CD4-positive, alpha-beta T cell (primary cell): ENCODE measurements at regions not wholly inside any gene's neighbourhood (a gene's known extent, or its start where the extent isn't known, plus 50 kb on each side); places are given as distances from the start of the nearest gene placed in this dataset.

Source experiments
- ATAC-seq: fragments of 200-7000 bp; cut with Tn5 transposase; one replicate; pipeline ENCODE4 v1.10.0; 2022; ENCODE audit warnings: mild to moderate bottlenecking; ENCODE audit not compliant: poor library complexity
- CTCF ChIA-PET: fragments of 350-600 bp; sonication (Branson Sonifier 250); formaldehyde crosslinking; loops from one replicate; lab custom pipeline; 2021; ENCODE audit warnings: antibody characterized with exemption, inconsistent platforms; lab: Charles Lee
- POLR2A ChIA-PET: fragments of 350-600 bp; sonication (Branson Sonifier 250); formaldehyde crosslinking; loops from one replicate; lab custom pipeline; 2021; ENCODE audit warnings: antibody characterized with exemption, inconsistent platforms; lab: Charles Lee
- DNase-seq, 14 experiments: peaks; one replicate each; pipeline ENCODE4 v3.0.0-alpha.2; 2013 to 2020; ENCODE audit warnings: mixed read lengths in 2 of 14
- H3K27ac ChIP-seq, 2 donors: one replicate each; pipeline versions ENCODE4 v1.5.1 to v1.7.0; 2013; ENCODE audit warnings: low read length in 2 of 2, low read depth in 1 of 2, mild to moderate bottlenecking in 1 of 2
- H3K27me3 ChIP-seq, 2 experiments: 1 replicate in 1 of 2; 2 replicates in 1 of 2; pipeline versions ENCODE4 v1.6.1 to v1.7.0; 2013; ENCODE audit warnings: low read length in 2 of 2, control low read depth in 1 of 2, mild to moderate bottlenecking in 1 of 2, moderate library complexity in 1 of 2; ENCODE audit not compliant: insufficient read depth in 2 of 2, control insufficient read depth in 1 of 2
- H3K36me3 ChIP-seq: one replicate; pipeline ENCODE4 v1.6.1; 2013; ENCODE audit warnings: low read length, control low read depth; ENCODE audit not compliant: insufficient read depth
- H3K4me1 ChIP-seq: one replicate; pipeline ENCODE4 v1.6.1; 2013; ENCODE audit warnings: low read length, control low read depth; ENCODE audit not compliant: insufficient read depth
- H3K4me3 ChIP-seq: one replicate; pipeline ENCODE4 v1.5.1; 2013; ENCODE audit warnings: mild to moderate bottlenecking, low read length, moderate library complexity
- H3K9me3 ChIP-seq, 2 experiments: 1 replicate in 1 of 2; 2 replicates in 1 of 2; pipeline versions ENCODE4 v1.6.1 to v1.7.0; 2013; ENCODE audit warnings: low read length in 2 of 2, mild to moderate bottlenecking in 2 of 2, control low read depth in 1 of 2, moderate library complexity in 1 of 2; ENCODE audit not compliant: control insufficient read depth in 1 of 2, insufficient read depth in 1 of 2
- H3K27ac Mint-ChIP-seq: one replicate; pipeline ENCODE4 v1.8.0; 2020; ENCODE audit warnings: mixed read lengths
- H3K27me3 Mint-ChIP-seq: one replicate; pipeline ENCODE4 v1.8.0; 2021; ENCODE audit warnings: mixed read lengths
- H3K36me3 Mint-ChIP-seq: one replicate; pipeline ENCODE4 v1.8.0; 2021; ENCODE audit warnings: low read depth, mixed read lengths
- H3K4me1 Mint-ChIP-seq: one replicate; pipeline ENCODE4 v1.8.0; 2021; ENCODE audit warnings: low read depth, mixed read lengths
- H3K4me3 Mint-ChIP-seq: one replicate; pipeline ENCODE4 v1.8.0; 2020; ENCODE audit warnings: mild to moderate bottlenecking, mixed read lengths
- H3K9me3 Mint-ChIP-seq: one replicate; pipeline ENCODE4 v1.8.0; 2020; ENCODE audit warnings: mixed read lengths
- intact Hi-C, 2 experiments: fragments of 100-400 bp; cut with DNase I in 1 of 2; cut with micrococcal nuclease in 1 of 2; formaldehyde crosslinking; loops; one replicate each; pipeline versions ENCODE4 v1.15.1 to v1.9.0; 2023 to 2025; cut with DNase I, micrococcal nuclease
- TF ChIP-seq, protein P1 (sequence below): fragments of 200-600 bp; IDR thresholded peaks from one replicate; pipeline ENCODE4 v1.8.0; 2022; ENCODE audit warnings: antibody characterized with exemption, mild to moderate bottlenecking

DNA sequence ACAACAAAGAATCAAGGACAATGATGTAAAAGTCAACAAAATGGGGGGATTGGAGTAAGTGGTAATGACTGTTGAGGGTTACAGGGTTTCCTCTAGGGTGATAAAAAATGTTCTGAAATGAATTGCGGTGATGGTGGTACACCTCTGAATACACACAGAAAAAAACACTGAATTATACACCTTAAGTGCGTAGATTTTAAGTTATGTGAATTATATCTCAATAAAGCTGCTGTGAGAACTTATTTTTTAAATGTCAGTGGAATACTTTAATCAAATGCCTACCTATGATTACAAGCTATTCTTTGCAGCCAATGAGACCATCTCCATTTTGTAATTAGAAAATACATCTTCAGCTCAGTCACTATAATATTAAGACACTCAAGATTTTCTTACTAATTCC lies 53.5 kb downstream of the ZNF608 start:
- Histone ChIP-seq H3K27ac (no peak overlapping the region), H3K9me3 (peaks cover 0 to 5% of the 10 kb centered on the region in 2 experiments), H3K36me3 (no peaks in the 10 kb centered on the region), H3K27me3 (no peaks in the 10 kb centered on the region), H3K4me3 (no peak overlapping the region), H3K4me1 (no peaks in the 10 kb centered on the region)
- intact Hi-C loops = no loop called here
- Mint-ChIP-seq H3K4me3 (no peak overlapping the region), H3K36me3 (no peaks in the 10 kb centered on the region), H3K27me3 (peaks cover 6% of the 10 kb centered on the region), H3K9me3 (no peaks in the 10 kb centered on the region), H3K4me1 (no peaks in the 10 kb centered on the region), H3K27ac (no peak overlapping the region)
- TF ChIP-seq, protein P1, sequence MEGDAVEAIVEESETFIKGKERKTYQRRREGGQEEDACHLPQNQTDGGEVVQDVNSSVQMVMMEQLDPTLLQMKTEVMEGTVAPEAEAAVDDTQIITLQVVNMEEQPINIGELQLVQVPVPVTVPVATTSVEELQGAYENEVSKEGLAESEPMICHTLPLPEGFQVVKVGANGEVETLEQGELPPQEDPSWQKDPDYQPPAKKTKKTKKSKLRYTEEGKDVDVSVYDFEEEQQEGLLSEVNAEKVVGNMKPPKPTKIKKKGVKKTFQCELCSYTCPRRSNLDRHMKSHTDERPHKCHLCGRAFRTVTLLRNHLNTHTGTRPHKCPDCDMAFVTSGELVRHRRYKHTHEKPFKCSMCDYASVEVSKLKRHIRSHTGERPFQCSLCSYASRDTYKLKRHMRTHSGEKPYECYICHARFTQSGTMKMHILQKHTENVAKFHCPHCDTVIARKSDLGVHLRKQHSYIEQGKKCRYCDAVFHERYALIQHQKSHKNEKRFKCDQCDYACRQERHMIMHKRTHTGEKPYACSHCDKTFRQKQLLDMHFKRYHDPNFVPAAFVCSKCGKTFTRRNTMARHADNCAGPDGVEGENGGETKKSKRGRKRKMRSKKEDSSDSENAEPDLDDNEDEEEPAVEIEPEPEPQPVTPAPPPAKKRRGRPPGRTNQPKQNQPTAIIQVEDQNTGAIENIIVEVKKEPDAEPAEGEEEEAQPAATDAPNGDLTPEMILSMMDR = no peak
- ATAC-seq (no peak), DNase-seq (no peak)
- POLR2A ChIA-PET = no interaction called here
- CTCF ChIA-PET = no interaction called here

DNA sequence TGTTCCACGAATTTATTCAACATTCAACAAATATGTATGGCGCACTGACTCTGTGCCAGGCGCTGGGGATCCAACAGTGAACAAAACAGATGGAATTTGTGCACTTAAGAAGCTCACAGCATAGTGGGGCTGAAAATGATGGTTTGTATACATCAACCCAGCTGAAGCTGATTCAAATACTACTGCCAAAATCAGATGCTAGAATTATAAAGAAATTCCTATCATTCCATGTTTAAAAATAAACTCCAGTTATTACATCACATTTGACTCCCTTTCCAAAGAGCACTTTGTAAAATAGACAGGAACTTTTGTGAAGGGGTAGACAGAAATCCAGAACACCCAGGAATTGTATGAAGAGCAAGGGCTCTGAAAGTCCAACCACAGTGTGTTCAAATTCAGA lies 54.1 kb downstream of the ZNF608 start:
- no peaks in the 10 kb centered on the region for H3K36me3 ChIP-seq
- no peak for ATAC-seq
- H3K9me3 ChIP-seq = peaks cover 0 to 5% of the 10 kb centered on the region in 2 experiments
- H3K27ac ChIP-seq = no peak overlapping the region
- ChIA-PET CTCF (no interaction called here), POLR2A (no interaction called here)
- Mint-ChIP-seq H3K27ac (no peak overlapping the region), H3K4me1 (no peaks in the 10 kb centered on the region), H3K9me3 (no peaks in the 10 kb centered on the region), H3K4me3 (no peak overlapping the region), H3K36me3 (no peaks in the 10 kb centered on the region), H3K27me3 (peaks cover 5% of the 10 kb centered on the region)
- H3K4me3 ChIP-seq = no peak overlapping the region
- H3K4me1 ChIP-seq = no peaks in the 10 kb centered on the region
- TF ChIP-seq, protein P1 = no peak
- no peak for DNase-seq
- no peaks in the 10 kb centered on the region for H3K27me3 ChIP-seq
- intact Hi-C loops = no loop called here

DNA sequence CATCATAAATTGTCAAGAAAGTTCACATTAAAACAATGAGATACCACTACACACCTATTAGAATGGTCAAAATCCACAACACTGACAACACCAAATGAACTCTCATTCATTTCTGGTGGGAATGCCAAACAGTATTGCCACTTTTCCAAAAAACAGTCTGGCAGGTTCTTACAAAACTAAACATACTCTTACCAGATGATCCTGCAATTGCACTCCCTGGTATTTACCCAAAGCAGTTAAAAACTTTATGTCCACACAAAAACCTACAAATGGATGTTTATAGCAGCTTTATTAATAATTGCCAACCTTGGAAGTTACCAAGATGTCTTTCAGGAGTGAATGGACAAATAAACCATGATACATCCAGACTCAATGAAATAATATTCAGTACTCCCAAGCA lies 56.8 kb downstream of the ZNF608 start:
- H3K27ac ChIP-seq = no peak overlapping the region
- Mint-ChIP-seq H3K27me3 (no peaks in the 10 kb centered on the region), H3K9me3 (no peaks in the 10 kb centered on the region), H3K27ac (no peak overlapping the region), H3K36me3 (no peaks in the 10 kb centered on the region), H3K4me3 (no peak overlapping the region), H3K4me1 (no peaks in the 10 kb centered on the region)
- no peak overlapping the region for H3K4me3 ChIP-seq
- ChIA-PET CTCF (no interaction called here), POLR2A (no interaction called here)
- TF ChIP-seq, protein P1 = no peak
- no peaks in the 10 kb centered on the region for H3K36me3 ChIP-seq
- DNase-seq (no peak), ATAC-seq (no peak)
- intact Hi-C loops = no loop called here
- no peaks in the 10 kb centered on the region for H3K9me3 ChIP-seq
- H3K4me1 ChIP-seq = no peaks in the 10 kb centered on the region
- H3K27me3 ChIP-seq = no peaks in the 10 kb centered on the region
